NB4 (cell line): ENCODE measurements at regions not wholly inside any gene's neighbourhood (a gene's known extent, or its start where the extent isn't known, plus 50 kb on each side); places are given as distances from the start of the nearest gene placed in this dataset.

Experiments used
- DNase-seq: peaks from one replicate; pipeline ENCODE4 v3.0.0; 2010; ENCODE audit warnings: low read depth
- H3K4me3 ChIP-seq: one replicate; pipeline ENCODE4 v1.5.1; 2011; ENCODE audit warnings: mild to moderate bottlenecking, low read depth, low read length, moderate library complexity
- MYC ChIP-seq: IDR thresholded peaks from 2 replicates; pipeline ENCODE4 v1.6.1; 2011; ENCODE audit warnings: low read depth, low read length
- POLR2A ChIP-seq: IDR thresholded peaks from 2 replicates; pipeline ENCODE4 v1.6.1; 2011; ENCODE audit warnings: mild to moderate bottlenecking; ENCODE audit not compliant: insufficient read length; ENCODE audit errors: extremely low read depth
- TF ChIP-seq, protein P1 (sequence below): IDR thresholded peaks from 2 replicates; pipeline ENCODE4 v1.6.1; 2011; ENCODE audit warnings: low read depth, low read length
- TF ChIP-seq, protein P2 (sequence below): IDR thresholded peaks from one replicate; pipeline ENCODE4 v1.5.1; 2012; ENCODE audit warnings: low read depth, low read length

DNA sequence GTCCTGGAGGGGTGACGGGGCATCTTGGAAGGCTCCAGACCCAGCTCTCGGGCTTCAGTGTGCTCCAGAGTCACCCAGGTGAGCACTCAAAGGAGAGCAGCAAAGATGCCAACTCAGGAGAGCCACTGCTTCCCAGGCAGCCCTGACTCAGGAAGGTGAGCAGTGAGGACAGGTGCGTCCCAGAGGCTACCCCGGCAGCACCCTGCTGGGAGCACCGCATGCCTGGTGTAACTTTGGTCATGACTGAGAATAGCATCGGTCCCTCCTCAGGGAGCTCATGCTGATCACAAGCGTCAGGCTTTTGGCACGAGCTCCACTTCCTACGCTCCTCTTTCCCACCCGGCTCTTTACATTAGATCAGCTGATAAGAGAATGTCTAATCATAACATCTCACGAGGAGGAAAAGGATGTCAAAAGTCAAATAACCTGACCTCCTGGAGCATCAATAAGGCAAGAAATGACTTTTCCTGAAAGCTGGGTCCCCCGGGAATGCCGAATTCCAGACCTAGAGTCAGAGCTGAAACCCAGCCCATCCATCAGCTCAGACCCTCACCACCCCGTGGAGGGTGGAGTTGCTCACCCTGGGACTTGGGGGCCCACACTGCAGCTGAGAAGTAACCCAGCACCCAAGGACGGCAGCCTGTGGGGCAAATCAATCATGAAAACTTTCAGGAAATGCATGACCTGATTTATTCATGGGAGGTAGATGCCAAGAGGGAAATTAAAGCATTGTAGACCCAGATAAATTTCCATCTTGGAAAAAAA, 248.8 kb downstream of the ACKR3 start:
- TF ChIP-seq, protein P1, sequence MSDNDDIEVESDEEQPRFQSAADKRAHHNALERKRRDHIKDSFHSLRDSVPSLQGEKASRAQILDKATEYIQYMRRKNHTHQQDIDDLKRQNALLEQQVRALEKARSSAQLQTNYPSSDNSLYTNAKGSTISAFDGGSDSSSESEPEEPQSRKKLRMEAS, result no peak
- TF ChIP-seq POLR2A (no peak), MYC (no peak)
- TF ChIP-seq, protein P2, sequence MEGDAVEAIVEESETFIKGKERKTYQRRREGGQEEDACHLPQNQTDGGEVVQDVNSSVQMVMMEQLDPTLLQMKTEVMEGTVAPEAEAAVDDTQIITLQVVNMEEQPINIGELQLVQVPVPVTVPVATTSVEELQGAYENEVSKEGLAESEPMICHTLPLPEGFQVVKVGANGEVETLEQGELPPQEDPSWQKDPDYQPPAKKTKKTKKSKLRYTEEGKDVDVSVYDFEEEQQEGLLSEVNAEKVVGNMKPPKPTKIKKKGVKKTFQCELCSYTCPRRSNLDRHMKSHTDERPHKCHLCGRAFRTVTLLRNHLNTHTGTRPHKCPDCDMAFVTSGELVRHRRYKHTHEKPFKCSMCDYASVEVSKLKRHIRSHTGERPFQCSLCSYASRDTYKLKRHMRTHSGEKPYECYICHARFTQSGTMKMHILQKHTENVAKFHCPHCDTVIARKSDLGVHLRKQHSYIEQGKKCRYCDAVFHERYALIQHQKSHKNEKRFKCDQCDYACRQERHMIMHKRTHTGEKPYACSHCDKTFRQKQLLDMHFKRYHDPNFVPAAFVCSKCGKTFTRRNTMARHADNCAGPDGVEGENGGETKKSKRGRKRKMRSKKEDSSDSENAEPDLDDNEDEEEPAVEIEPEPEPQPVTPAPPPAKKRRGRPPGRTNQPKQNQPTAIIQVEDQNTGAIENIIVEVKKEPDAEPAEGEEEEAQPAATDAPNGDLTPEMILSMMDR, result no peak
- H3K4me3 ChIP-seq, result no peak overlapping the region
- no peak for DNase-seq

DNA sequence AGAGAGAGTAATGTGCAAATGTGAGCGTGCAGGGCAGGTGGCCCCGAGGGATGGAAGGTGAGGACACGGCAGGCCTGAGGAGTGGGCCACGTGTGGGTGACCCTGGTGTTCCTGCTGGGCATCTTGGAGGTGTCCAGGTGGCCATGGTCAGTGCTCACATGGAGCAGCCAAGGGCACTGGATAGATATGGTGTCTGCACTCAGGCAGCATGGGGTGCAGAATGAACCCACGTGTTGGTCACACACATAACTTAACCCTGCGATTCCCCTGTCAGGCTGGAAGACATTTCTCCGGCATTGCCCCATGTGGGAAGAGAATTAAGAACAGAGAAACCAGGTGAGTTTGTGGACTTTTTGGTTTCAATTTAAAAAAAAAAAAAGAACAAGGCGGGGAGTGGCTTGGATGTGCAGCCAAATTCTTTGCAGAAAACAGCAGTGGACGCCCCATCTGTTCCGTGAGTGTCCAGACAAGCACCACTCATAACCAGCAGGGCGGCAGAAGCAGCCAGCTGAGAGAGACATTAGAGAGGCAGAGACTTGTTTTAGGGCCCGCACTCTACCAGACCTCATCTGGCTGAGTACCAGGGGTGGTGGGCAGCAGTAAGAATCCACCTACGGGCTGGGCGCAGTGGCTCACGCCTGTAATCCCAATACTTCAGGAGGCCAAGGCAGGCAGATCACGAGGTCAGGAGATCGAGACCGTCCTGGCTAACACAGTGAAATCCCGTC, 249.8 kb downstream of the ACKR3 start:
- TF ChIP-seq POLR2A (no peak), MYC (no peak)
- TF ChIP-seq, protein P1, result no peak
- TF ChIP-seq, protein P2, result no peak
- no peak overlapping the region for H3K4me3 ChIP-seq
- no peak for DNase-seq

DNA sequence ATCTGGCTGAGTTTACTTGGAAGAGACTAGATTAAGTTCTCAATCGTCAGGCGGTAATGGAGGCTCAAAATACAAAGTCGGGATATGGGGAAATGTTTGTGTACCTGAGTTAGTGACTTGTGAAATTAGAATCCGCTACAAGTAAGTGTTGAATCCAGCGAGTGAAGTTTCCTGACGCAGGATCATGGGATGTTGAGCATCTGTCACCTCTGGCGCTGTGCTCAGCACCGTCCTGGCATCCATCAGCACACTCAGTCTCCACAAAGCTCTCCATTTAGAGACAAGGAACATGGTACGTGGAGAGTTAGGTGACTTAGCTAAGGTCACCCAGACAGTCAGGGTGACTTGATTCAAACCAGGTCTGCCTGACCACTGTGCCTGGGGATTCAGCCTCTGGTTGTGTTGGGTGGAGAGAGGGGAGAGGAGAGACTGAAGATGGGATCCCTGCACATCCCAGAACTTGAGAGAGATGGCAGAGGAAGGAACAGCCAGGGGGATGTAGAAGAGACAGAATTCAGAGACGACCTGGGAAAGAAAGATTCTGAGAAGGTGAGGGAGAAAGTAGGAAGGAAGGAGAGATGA, 251.2 kb downstream of the ACKR3 start:
- no peak for DNase-seq
- no peak overlapping the region for H3K4me3 ChIP-seq
- TF ChIP-seq MYC (no peak), POLR2A (no peak)
- TF ChIP-seq, protein P1, result no peak
- TF ChIP-seq, protein P2, result no peak

DNA sequence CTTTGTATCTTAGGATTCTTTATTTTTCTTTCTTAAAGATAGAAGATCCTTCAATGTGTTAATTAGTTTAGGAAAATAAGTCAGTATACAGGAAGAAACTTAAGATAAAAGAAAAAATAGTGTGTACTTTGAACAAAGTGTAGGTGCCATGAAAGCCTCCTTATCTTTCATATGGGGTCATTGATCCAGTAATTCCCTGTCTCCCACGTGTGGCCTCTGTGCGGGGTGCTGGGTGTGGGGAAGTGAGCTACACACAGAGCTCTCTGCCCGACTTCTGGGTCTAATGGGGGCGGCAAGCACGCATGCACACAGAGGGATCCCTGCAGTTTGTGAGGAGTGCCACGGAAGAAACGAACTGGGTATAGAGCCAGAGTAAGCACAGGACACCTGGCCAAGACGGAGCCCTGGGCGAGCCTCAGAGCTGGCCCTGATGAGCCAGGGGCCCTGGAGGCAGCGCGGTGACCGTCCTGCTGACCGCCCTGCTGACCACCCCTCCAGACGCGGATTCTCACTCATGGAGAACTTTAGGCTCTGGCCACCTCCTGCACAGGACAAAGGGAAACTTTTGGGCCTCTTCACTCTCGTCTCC, 253.5 kb downstream of the ACKR3 start:
- no peak overlapping the region for H3K4me3 ChIP-seq
- no peak for DNase-seq
- TF ChIP-seq POLR2A (no peak), MYC (no peak)
- TF ChIP-seq, protein P2, result no peak
- TF ChIP-seq, protein P1, result no peak

DNA sequence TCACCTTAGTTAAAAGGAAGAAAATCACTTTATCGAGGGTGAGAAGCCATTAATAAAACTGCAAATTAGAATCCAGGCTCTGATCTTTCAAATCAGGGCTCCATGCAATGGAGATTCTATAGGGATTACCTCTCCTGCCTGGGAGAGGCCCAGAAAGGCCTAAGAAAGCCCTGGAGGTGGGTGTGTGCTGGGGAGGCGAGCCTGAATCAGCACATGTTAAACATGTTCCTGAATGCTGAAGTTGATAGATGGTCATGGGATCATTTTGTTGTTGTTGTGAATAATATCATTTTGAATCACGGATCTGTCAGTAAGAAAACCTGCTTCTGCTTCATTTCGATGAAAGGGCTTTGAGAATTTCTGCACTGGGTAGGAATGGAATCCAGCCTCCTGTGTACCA, 254.3 kb downstream of the ACKR3 start:
- DNase-seq, result no peak
- H3K4me3 ChIP-seq, result no peak overlapping the region
- TF ChIP-seq POLR2A (no peak), MYC (no peak)
- TF ChIP-seq, protein P1, result no peak
- TF ChIP-seq, protein P2, result no peak
